NCI-H2227 (cell line): ENCODE measurements at regions not wholly inside any gene's neighbourhood (a gene's known extent, or its start where the extent isn't known, plus 50 kb on each side); places are given as distances from the start of the nearest gene placed in this dataset.
"Not testable (repeated sequence)": the region's sequence is repeated elsewhere in the genome, so short reads cannot be mapped to it uniquely, and the experiment has no call there.

ENCODE experiments used
- DNase-seq: peaks from one replicate; lab custom pipeline; 2025; ENCODE audit not compliant: unreplicated experiment; lab: John Stamatoyannopoulos, UW

GRCh38 chr4:40681600-40681999, 51.9 kb upstream of the RBM47 start:
- DNase-seq, result peak; percentile 5

DNA sequence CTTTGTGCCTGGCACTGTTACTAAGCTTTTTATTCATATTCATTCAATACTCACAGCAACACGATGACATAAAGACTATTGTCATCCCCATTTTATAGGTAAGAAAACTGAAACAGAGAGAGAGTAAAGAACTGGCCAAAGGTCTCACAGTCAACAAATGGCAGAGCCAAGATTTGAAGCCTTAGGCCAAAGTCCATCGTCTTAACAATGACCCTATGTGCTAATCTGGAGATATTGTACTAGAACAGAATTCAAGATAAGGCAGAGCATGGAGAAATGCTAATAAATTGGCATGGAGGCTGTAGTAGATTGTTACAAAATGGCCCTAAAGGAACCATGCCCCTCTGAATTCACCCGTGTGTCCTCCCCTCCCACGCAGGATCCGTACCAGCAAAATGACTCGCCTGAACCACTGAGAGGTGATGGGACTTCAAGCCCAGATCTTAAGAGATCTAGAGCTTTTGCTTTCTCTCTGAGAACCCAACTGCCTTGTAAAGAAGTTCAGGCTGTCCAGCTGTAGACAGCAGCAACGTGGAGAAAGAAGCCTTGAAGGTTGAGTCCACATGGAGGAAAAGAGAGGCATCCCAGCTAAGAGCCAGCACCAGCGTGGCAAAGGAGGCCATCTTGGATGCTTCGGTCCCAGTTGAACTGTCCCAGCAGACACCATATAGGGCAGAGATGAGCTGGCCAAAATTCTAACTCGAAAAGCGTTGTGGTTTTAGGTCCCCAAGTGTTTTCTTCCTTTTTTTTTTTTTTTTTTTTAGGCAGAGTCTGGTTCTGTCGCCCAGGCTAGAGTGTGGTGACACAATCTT, 52.8 kb upstream of the RBM47 start:
- no peak for DNase-seq

DNA sequence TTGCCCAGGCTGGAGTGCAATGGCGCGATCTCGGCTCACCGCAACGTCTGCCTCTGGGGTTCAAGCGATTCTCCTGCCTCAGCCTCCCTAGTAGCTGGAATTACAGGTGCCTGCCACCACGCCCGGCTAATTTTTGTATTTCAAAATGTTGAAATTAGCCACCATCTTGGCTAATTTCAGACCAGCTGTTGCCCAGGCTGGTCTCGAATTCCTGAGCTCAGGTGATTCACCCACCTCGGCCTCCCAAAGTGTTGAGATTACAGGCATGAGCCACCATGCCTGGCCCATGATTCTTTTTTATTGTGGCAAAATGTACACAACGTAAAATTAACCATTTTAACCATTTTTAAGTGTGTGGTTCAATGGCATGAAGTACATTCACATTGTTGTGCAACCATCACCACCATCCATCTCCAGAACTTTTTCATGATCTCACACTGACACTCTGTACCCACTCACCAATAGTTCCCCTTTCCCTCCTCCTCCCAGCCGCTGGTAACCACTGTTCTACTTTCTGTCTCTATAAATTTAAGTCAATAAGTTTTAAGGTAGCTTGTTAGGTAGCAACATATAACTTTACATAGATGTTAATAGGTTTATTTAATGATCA, 54.0 kb upstream of the RBM47 start:
- DNase-seq, result not testable (repeated sequence)

GRCh38 chr4:40684404-40684803, 54.7 kb upstream of the RBM47 start:
- DNase-seq, result no peak

DNA sequence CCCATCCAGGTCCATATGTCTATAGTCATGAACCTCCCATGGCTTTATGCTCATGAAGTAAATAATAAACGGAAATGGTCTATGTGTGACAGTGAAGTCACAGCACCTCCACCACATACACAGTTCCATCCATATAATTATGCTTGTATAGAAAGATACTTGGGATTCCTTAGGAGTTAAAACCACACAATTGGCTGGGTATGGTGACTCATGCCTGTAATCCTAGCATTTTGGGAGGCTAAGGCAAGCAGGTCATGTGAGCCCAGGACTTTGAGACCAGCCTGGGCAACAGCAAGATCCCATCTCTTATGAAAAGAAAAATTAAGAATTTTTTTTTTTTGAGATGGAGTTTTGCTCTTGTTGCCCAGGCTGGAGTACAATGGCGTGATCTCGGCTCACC, 55.6 kb upstream of the RBM47 start:
- DNase-seq, result no peak

DNA sequence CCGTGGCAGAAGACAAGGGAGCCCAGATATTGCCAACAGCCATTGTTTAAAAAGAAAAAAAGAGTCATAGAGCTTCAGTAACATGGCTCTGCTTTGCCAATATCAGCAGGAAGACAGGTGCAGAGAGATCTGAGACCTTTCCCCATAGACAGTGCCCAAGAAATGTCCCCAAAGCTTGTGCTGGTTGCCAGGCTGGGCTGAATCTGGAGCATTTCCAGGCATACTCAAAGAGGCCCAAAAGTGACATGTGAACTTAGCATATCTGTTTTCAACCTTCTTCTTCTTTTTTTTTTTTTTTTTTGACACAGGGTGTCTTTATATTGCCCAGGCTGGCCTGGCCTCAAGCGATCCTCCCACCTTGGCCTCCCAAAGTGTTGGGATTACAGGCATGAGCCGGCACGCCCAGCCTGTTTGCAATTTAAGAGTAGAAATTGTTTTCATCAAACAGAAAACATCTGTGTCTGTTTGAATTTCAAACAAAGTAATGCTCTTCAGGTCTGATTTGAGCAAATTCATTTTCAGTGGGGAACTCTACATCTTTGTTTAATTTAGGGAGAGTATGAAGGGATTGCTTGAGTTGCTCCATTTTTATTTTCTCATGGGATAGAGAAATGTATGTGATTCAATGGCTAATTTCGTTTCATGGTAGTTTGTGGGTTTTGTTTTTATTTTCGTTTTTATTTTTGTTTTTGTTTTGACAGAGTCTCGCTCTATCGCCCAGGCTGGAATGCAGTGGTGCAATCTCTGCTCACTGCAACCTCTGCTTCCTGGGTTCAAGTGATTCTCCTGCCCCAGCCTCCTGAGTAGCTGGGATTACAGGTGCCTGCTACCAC, 56.6 kb upstream of the RBM47 start:
- no peak for DNase-seq

DNA sequence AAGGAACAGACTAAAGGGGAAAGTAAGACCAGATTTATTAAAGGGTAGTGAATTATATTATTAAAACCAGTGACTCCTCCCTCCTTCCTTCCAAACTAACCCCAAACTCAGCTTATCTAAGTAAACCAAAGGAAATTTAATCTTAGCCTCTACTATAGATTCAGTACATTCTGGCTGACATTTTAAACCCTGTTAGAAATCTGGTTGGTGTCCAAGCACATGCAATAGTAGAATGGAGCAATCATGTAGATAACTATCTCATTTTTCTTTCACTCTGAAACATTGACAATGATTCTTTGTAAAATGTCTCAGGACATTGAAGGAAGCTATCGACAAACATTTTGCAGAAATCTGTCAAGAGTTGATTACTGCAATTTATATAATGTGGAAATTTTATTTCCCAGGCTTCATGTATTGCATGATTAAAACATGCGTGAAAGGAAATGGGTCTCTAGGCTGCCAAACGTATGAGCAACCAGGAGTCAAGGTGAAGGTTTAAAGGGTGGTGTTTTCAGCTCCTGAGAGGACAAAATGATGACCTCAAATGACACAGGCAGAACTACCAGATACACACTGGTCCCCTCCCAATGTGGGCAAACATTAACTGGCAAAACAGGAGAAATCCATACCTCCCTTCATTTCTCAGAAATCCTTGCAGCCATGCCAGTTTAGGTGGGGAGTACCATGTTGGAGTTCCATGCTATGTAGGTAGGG, 58.2 kb upstream of the RBM47 start:
- DNase-seq, result no peak

DNA sequence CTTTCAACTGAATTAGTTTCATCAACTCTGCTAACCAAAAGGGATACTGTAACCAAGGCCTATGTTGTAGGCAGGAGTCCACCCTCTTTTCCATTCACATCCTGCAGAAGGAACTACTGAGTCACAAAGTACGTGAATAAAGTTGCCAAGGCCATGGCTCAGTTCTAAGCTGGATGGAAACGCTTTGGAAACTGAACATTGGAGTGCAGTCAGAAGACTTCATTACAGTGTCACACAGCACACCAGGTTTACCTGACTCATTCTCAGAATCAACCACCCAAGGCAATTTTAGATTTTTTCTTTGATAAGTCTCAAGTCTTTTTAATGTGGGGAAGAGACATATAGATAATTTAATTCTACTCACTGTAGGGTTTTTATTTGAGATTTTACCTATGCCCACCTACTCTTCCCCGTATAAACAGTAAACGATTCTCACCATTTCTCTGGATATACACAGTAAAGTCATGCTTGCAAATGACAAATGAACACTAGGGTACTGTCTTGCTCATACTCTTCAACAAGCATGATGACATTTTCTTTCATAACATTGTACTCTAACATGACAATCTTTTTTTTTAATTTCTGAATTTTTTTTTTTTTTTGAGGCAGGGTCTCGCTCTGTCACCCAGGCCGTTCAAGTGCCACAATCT, 58.9 kb upstream of the RBM47 start:
- DNase-seq, result no peak

DNA sequence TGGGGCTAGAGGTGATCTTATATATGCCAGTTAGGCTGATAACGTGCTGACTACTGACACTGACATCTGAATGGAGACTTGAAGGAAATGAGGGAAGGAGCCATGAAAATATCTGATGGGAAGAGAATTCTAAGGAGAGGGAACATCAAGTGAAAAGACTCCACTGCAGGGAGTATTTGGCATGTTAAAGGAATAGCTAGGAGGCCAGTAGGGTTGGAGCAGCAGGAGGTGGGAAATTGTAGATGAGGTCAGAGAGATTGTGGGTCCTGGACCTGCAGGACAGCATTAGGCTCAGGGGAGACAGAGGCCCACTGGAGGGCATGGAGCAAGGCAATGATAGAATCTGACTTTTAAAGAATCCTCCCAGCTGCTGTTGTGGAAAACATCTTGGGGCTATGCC, 55.8 kb upstream of the NSUN7 start:
- DNase-seq, result no peak

GRCh38 chr4:40697476-40697875, 52.3 kb upstream of the NSUN7 start:
- not testable (repeated sequence) for DNase-seq

DNA sequence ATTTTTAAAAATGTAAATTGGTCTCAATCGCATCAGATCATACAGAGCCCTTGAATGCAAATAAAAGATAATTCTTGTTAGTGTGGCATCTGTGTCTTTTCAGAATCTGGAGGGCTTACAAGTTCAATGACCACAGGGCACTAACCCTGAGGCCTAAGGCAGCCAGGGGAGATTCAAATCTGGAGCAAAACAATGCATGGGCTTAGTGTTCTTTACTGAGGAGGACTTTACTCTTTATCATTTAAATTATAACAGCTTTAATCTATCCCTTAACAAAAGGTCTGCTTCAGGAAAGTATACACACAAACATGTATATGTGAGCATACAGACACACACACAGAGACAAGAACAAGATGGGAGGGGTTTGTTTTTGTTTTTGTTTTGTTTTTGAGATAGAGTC, 51.0 kb upstream of the NSUN7 start:
- DNase-seq, result no peak

DNA sequence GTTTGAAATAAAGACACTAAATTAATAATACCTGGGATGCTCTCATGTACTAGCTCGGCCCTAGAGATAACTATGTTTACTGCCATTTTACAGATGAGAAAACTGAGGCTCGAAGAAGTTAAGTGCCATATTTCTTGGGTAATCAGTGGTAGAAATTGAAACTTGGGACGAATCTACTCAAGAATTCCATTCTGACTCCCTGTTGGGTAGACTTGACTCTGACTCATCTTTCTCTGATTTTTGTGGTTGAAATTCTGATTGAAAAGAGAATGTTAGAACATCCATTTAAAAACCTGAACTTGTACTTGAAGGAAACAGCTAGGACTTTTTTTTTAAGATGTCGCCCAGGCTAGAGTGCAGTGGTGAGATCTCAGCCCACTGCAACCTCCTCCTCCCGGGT, 50.1 kb upstream of the NSUN7 start:
- DNase-seq, result no peak
